ENCODE measurements at regions not wholly inside any gene's neighbourhood (a gene's known extent, or its start where the extent isn't known, plus 50 kb on each side); places are given as distances from the start of the nearest gene placed in this dataset.

- DNase-seq: no peak
Observed at GRCh38 chr2:176388861-176389260, 119.6 kb downstream of the MTX2 start.

- no peak for DNase-seq
Observed at GRCh38 chr2:176390276-176391147, 121.3 kb downstream of the MTX2 start.

DNA sequence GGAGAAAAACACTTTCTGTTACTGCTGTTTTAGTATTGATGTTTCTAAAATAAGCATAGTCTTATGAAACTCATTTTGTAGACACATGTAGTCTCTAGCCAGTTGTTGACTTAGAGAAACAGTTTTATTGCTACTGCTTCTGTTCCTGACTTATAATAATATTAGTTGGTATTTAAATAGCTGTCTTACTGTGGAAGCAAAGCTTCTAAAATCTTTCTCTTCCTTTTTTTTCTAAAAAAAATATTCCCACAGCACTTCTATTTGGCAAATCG is 121.8 kb downstream of the MTX2 start:
- no peak for DNase-seq

- no peak for DNase-seq
Observed at GRCh38 chr2:176392249-176392648, 123.0 kb downstream of the MTX2 start.

DNA sequence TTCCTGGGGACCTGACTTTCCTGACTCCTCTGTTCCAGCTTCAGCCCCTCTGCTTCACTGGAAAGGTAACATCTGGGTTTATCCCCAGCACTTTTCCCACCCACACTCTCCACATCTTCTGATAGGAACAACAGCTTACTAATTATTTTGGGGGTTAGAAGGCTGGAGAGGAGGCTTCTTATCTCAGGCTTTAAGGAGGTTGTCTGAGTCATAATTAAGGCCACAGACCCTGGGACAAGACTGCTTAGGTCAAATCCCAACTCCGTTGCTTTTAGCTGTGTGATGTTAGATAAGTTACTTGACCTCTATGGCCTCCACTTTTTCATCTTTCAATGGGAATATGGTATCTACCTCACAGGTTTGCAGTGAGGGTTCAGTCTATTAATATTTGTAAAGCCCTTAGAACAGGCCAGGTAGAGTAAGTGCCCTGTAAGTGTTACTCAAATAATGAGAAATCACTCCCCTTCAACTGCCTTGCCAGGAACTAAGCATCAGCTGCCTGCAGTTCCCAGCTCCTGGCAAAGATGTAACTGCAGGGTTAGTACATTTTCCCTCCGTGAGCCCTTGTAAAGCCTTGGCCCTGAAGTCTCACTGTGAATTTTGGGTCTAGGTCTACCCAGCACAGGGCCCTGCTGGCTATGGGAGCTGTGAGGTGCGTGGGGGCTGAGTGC is 123.6 kb downstream of the MTX2 start:
- DNase-seq: no peak

DNA sequence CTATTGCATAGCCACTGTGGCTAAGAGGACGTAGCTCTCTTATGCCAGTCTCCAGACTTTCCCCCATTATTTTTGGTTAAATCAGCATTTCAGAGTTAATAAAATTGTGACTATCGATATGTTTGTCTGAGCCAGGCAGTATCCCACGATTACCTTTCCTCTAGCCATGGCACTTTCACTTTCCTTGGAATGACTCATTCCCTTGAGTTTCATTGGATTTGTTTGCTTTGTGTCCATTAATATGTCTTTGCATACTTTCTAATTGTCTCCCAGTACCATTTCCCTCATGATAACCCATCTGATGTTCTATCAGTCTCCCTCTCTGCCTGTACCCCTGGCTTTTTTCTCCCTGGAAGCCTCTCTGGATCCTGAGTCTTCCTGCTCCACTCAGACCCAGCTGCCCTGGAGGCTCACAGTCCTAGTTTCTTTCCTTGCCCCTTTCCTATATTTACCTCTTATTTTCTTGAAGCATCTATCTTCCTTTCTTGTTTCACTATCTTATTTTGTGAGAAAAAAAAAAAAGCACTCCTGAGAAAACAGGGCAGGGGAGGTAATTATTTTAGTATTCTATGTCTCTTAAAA is 126.1 kb downstream of the MTX2 start:
- DNase-seq: no peak

- DNase-seq: no peak
Observed at GRCh38 chr2:176398243-176399073, 129.2 kb downstream of the MTX2 start.

GRCh38 chr2:176399074-176399598 is 129.9 kb downstream of the MTX2 start:
- no peak for DNase-seq

DNA sequence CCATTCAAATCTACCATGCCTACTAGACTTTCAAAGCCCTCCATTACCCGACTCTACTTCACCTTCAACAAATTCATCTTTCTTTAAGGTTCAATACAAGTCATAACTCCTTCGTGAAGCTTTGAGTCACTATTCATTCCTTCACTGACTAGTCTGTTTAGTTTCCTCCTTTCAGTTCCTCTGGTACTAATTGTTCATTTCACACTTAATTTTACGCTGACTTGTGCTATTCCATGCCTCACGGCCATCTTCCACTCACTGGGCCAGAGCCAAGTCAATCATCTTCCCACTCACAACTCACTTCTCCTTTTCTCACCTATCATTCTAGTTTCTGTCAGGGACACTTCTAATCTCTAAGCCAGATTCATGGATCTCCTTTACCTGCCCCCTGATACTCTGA is 136.2 kb downstream of the MTX2 start:
- DNase-seq: no peak

GRCh38 chr2:176407706-176408105 is 138.5 kb downstream of the MTX2 start:
- DNase-seq: no peak

GRCh38 chr2:176409671-176410070 is 140.4 kb downstream of the MTX2 start:
- DNase-seq: no peak

DNA sequence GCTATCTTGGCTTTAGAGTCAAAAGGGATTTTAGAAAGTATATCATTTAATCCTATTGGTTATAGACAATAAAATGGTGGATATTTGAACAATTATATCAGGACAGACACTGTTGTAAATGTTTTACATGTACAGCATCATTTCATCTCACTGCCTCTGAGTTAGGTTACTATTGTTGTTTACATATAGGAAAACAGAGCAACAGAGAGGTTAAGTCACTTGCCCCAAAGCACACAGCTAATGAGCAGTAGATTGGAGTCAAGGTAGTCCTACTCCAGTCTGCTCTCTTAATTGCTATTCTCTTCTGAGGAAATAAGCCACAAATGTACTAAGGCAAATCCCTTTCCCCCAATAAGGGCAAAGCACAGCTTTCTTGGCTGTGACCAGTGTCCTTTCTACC is 142.9 kb downstream of the MTX2 start:
- no peak for DNase-seq

DNA sequence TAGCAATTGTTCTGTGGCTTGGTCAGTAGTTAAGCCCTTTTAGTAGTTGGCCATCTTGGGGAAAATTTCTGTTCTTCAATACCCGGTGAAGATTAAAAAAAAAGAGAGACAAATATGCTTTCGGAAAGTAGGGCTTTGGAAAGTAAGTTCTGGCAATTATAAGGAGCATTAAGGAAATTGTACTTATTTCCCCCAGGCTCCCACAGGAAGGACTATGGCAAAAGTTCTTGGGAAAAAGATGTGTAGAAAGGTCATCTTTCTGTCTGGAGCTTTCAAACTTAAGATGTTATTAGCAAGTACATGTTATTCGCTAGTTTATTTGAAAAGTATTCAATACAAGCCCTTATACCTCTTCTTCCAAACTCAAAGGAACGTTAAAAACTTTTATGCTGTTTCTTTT is 144.5 kb downstream of the MTX2 start:
- DNase-seq: no peak

DNA sequence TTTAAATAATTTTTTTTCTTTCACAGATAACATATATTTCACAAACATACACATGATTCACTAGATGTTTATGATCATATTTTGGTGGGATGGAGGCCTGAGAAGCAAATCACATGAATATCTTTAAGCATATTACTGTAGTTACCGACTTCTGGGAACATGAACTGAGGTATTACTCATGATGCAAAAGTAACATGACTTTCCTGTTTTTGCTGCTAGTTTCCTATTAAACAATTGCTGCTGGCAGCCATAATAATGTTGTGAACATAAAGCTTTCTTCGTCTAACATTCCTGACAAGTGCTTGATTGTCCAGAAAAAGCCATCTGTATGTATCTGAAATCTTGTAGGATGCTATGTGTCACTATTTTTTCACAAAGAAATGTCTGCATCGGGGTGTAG is 145.4 kb downstream of the MTX2 start:
- no peak for DNase-seq

DNA sequence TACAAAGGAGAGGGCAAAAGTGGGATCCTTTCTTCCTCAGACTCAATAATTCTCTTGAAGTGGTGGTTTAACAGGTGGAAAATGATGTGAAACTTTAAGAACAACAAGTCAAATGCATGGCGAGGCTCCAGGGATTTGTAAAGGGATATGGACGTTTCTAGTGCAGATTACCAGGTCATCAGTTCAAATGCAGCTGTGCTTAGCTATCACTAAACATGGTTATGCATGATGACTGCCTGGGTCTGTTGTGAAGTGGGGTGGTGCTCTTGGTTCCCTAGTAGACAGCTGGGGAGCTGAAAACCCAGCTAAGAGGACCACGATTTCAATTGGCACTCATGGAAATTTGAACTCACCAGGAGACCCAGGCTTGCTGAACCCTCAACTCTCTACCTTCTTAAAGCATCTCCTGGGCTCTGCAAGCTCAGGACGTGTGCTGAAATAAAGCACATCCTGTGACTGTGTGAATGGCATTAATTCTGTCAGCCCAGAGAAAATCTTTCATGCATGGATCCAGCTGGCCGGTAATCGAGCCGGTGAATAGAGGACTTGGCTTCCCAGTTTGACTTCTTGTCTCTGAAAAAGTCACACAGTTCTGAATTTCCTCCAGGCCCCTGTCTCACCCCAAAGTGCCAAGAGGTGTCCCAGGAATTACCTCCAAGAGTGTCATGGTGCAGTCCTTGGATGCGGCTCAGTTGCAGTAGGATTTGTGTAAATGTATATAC is 146.1 kb downstream of the MTX2 start:
- DNase-seq: no peak

GRCh38 chr2:176415937-176416499 is 146.8 kb downstream of the MTX2 start:
- DNase-seq: no peak

DNA sequence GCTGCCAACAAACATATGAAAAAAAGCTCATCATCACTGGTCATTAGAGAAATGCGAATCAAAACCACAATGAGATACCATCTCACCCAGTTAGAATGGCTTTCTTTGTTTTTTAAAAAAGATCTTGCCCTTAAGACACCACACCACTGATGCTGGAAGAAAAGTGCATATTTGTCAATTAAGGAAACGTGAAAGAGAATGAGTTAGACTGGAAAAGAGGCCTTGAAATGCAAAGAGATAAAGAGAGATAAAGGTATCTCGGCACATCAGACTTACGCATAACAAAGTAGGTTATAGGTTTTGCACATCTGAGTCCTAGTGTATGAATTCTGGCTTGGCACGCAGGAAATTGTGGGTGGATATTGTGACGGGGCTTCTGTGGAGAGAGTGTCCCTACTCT is 149.5 kb downstream of the MTX2 start:
- no peak for DNase-seq

DNA sequence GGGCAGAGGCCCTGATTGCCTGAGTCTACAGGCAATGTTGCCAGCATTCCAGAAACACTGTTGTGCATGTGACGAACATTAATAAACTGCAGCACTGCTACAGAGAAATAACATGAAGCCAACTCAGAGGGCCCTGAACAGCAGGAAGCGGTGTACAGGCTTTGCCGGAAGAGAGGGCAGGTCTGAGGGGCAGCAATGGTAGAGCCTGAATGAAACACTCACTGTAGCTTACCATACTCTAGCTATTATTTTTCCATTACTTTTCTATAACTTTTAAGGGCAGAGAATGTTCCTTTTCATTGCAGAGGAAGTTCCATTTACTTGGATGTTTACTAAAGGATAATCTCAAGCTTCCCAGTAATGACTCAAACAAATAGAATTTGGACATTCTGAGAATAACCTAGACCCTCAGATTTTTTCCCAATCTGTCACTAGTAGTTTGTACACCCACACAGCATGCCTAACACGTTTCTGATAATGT is 150.4 kb downstream of the MTX2 start:
- no peak for DNase-seq

DNA sequence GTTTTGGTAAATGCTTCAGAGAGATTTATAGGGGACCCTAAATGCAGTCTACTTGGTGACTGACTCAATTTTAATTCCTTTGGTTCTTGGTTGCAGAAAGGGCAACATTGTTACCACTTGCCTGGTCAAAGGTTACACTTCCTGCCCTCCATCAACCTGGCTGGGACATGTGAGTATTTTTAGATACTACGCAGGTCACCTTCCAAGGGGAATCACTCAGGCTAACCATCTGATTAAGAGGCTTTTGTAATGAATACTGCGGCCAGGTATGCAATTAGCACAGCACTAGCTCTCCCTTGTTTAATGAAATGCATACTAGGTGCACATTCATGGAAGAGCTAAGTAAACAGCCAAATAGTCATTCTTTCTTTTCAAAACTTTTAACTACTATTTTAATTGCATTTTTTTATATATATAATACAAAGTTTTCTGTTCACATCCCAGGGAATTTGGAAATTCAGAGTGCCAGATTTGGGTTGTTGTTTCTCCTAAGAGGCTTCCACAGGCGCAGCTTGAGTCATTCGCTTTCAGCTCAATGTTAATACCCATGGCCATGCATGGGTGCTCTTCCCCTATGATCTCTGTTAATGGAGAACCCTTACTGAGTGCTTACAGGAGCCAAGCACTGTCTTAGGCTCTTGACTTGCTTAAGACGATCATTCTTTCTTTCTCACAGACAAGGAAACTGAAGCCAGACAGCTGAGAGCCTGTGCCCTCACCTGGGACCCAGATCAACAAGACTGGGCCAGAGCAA is 152.2 kb downstream of the MTX2 start:
- no peak for DNase-seq

DNA sequence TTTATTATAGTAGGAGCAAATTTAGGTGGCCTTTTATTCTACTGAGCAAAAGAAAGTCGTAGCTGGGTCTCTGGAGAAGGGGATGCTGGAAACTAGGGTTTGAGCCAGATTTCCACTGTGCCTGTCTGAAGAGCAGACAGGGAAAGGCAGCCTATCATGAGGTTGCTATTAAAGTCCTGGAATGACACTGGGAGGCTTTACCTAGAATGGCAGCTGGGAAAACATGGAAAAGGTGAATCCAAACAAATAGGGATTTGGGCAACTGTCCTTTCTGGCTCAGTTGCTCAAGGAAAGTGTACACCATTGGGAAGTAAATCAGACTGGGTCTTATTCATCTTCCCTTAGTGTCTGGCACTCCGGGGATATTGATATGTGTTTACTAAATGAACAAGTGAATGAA is 154.6 kb downstream of the MTX2 start:
- DNase-seq: no peak

DNA sequence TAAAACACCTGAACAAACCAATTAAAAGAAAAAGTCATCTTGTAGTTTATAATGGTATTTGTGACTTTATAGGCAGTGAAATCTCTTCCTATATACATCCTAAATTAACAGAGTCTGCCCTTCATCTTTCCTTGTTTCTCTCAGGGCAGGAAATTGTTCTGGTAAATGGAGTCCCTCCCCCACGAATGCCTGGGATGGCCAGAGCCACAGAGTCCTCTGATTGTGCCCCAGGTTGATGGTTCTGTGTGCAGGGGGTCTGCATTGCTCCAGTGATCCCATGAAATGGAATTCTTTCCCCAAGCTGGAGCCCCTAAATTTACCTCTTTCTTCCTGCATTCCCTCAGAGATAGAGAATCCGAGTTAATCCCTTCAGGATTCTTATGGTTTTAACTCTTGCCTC is 155.5 kb downstream of the MTX2 start:
- DNase-seq: no peak

Measured in inflammatory macrophage (primary cell).